HFFc6 (cell line): ENCODE measurements at regions not wholly inside any gene's neighbourhood (a gene's known extent, or its start where the extent isn't known, plus 50 kb on each side); places are given as distances from the start of the nearest gene placed in this dataset.
A peak's percentile ranks its signal among the peaks of the same experiment; 100 is the strongest.

Experiments used
- DNase-seq: peaks from one replicate; pipeline ENCODE4 v3.0.0-alpha.2; 2018
- H3K27ac Mint-ChIP-seq: 2 replicates; pipeline ENCODE4 v1.8.0; 2020; ENCODE audit warnings: mild to moderate bottlenecking, mixed read lengths
- H3K27me3 Mint-ChIP-seq: 2 replicates; pipeline ENCODE4 v1.8.0; 2021; ENCODE audit warnings: mild to moderate bottlenecking, moderate library complexity, mixed read lengths; ENCODE audit not compliant: insufficient read depth
- H3K36me3 Mint-ChIP-seq: 2 replicates; pipeline ENCODE4 v1.8.0; 2021; ENCODE audit warnings: low read depth, mixed read lengths
- H3K4me1 Mint-ChIP-seq: 2 replicates; pipeline ENCODE4 v1.8.0; 2020; ENCODE audit warnings: low read depth, mixed read lengths
- H3K4me3 Mint-ChIP-seq: 2 replicates; pipeline ENCODE4 v1.8.0; 2020; ENCODE audit warnings: mild to moderate bottlenecking, moderate library complexity, mixed read lengths
- H3K9me3 Mint-ChIP-seq: 2 replicates; pipeline ENCODE4 v1.8.0; 2020; ENCODE audit warnings: mild to moderate bottlenecking, mixed read lengths
- CTCF ChIP-seq: fragments of 200-600 bp; sonication (generic); IDR thresholded peaks from 2 replicates; pipeline ENCODE4 v1.5.0; 2021; ENCODE audit warnings: antibody characterized with exemption, mild to moderate bottlenecking

GRCh38 chr9:91114450-91114849 is 247.3 kb downstream of the AUH start:
- H3K4me3 Mint-ChIP-seq: no peak overlapping the region
- peaks cover 20% of the 10 kb centered on the region for H3K9me3 Mint-ChIP-seq
- peaks cover 27% of the 10 kb centered on the region for H3K4me1 Mint-ChIP-seq
- peaks cover 3% of the 10 kb centered on the region for H3K27me3 Mint-ChIP-seq
- H3K36me3 Mint-ChIP-seq: peaks cover 22% of the 10 kb centered on the region
- TF ChIP-seq CTCF: no peak
- no peak for DNase-seq
- no peak overlapping the region for H3K27ac Mint-ChIP-seq

- Mint-ChIP-seq H3K4me3 (no peak overlapping the region), H3K4me1 (peaks cover 41% of the 10 kb centered on the region), H3K9me3 (peaks cover 6% of the 10 kb centered on the region), H3K27ac (no peak overlapping the region), H3K36me3 (peaks cover 6% of the 10 kb centered on the region; the same call in 1 of the 2 replicates), H3K27me3 (peaks cover 3% of the 10 kb centered on the region; the same call in 1 of the 2 replicates)
- DNase-seq: no peak
- no peak for TF ChIP-seq CTCF
These were observed 245.5 kb downstream of the AUH start for GRCh38 chr9:91116211-91116610.

GRCh38 chr9:91116711-91117110 is 245.0 kb downstream of the AUH start:
- Mint-ChIP-seq H3K9me3 (peaks cover 5% of the 10 kb centered on the region; the same call in 1 of the 2 replicates), H3K4me3 (no peak overlapping the region), H3K27me3 (peaks cover 3% of the 10 kb centered on the region; the same call in 1 of the 2 replicates), H3K4me1 (peaks cover 43% of the 10 kb centered on the region), H3K27ac (no peak overlapping the region), H3K36me3 (peaks cover 5% of the 10 kb centered on the region)
- no peak for TF ChIP-seq CTCF
- DNase-seq: no peak

DNA sequence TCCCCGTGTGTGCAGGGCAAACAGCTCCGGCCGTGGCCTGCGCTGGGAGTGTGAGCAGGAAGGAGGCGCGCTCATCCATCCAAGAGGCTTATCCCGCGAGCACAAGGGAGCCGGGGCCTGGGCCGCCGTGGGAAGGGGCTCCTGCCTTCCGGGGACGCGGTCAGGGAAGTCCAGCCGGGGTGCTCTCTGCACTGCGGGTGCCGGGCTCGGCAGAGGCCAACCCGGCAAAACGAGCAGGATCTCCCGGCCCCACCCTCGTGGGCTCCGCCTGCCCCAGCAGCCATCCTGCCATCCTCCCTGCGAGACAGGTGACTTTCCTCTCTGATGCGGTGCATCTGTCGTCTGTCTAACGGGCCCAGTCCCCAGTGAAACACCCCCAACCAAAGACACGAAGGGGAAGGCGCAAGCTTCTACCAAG is 244.2 kb downstream of the AUH start:
- Mint-ChIP-seq H3K27ac (0 out of 2 replicates have a peak overlapping the region, but pooled peaks have one; percentile 91), H3K27me3 (peaks cover 3% of the 10 kb centered on the region; the same call in 1 of the 2 replicates), H3K36me3 (peaks cover 12% of the 10 kb centered on the region), H3K4me3 (no peak overlapping the region; the same call in 1 of the 2 replicates), H3K4me1 (peaks cover 50% of the 10 kb centered on the region), H3K9me3 (peaks cover 9% of the 10 kb centered on the region; the same call in 1 of the 2 replicates)
- TF ChIP-seq CTCF: no peak
- DNase-seq: no peak

DNA sequence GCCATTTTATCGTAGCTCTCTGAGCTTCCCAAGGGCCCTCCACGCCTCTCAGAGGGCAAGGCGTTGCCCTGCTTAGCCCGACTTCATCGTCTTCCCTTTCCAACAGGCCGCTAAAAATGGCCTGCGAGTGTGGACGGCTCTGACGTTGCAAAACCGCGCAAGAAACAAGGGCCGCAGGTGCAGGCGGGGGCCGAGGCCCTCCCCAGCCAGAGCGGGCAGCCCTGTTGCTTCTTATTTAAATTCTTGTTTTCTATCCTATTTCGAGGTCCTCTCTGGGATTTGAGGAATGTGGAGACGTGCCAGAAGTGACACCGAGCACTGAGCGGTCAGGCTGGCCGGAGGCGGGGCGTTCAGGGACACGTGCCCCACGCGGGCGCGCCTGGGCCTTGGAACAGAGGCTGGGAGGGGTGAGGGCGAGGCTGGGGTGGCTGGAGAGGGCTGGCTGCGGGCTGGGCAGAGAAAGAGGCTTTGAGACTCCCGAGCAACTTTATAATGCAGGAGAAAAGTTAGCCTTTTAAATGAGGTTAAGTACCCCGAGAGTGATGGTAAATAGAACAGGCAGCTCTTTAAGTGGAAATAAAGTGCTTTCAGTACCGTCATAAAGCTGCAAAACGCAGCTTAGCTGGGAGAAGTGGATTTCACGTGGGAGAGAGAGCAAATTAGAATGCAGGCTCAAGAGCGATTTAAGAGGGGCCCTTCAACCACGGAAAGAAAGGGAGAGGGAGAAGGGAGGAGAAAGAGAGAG is 243.6 kb downstream of the AUH start:
- Mint-ChIP-seq H3K4me3 (peak overlapping the region; percentile 85), H3K9me3 (peaks cover 12% of the 10 kb centered on the region), H3K27ac (peak overlapping the region; percentile 91), H3K4me1 (peaks cover 50% of the 10 kb centered on the region), H3K27me3 (peaks cover 3% of the 10 kb centered on the region; the same call in 1 of the 2 replicates), H3K36me3 (peaks cover 17% of the 10 kb centered on the region)
- DNase-seq: peak; percentile 59
- no peak for TF ChIP-seq CTCF
